Gastroesophageal sphincter (tissue), 4 donors: ENCODE measurements at regions not wholly inside any gene's neighbourhood (a gene's known extent, or its start where the extent isn't known, plus 50 kb on each side); places are given as distances from the start of the nearest gene placed in this dataset.

Experiments used
- ATAC-seq: fragments of 150-250 bp; one replicate; pipeline ENCODE4 v1.9.1; 2016; ENCODE audit warnings: mild to moderate bottlenecking, moderate library complexity
- H3K27ac ChIP-seq, 4 donors: fragments of 200-600 bp; sonication (generic) in 3 of 4; 1 replicate in 3 of 4; 2 replicates in 1 of 4; pipeline ENCODE4 v1.5.1; 2016 to 2019
- H3K27me3 ChIP-seq: fragments of 200-600 bp; sonication (generic); one replicate; pipeline ENCODE4 v1.5.1; 2019
- H3K36me3 ChIP-seq, 2 donors: fragments of 200-600 bp; sonication (generic); one replicate each; pipeline ENCODE4 v1.5.1; 2019; ENCODE audit warnings: control low read depth in 1 of 2
- H3K4me1 ChIP-seq, 3 donors: fragments of 200-600 bp; sonication (generic); 1 replicate in 2 of 3; 2 replicates in 1 of 3; pipeline ENCODE4 v1.5.1; 2016 to 2019; ENCODE audit warnings: control low read depth in 2 of 3
- H3K4me3 ChIP-seq, 2 donors: fragments of 200-600 bp; sonication (generic); one replicate each; pipeline ENCODE4 v1.5.1; 2019; ENCODE audit warnings: mild to moderate bottlenecking in 1 of 2, moderate library complexity in 1 of 2
- H3K9me3 ChIP-seq, 3 donors: fragments of 200-600 bp; sonication (generic); one replicate each; pipeline ENCODE4 v1.5.1; 2017 to 2019; ENCODE audit warnings: control low read depth in 2 of 3
- CTCF ChIP-seq, 4 experiments: fragments of 200-600 bp in 2 of 4; fragments of 450-650 bp in 2 of 4; sonication (generic) in 1 of 4; IDR thresholded peaks; one replicate each; pipeline ENCODE4 v1.5.1; 2017 to 2019; ENCODE audit warnings: antibody characterized with exemption in 4 of 4, mild to moderate bottlenecking in 2 of 4, moderate library complexity in 2 of 4
- EP300 ChIP-seq: sonication (generic); formaldehyde crosslinking; IDR thresholded peaks from one replicate; pipeline ENCODE4 v1.6.1; 2017; ENCODE audit warnings: antibody characterized with exemption, mild to moderate bottlenecking
- POLR2A ChIP-seq, 2 donors: fragments of 450-650 bp; IDR thresholded peaks; one replicate each; pipeline ENCODE4 v1.6.1; 2017; ENCODE audit warnings: antibody characterized with exemption in 2 of 2, mild to moderate bottlenecking in 2 of 2, moderate library complexity in 1 of 2
- POLR2AphosphoS5 ChIP-seq: sonication (generic); formaldehyde crosslinking; IDR thresholded peaks from one replicate; pipeline ENCODE4 v1.6.1; 2017; ENCODE audit warnings: antibody characterized with exemption
- WGBS, 2 donors: methylation state at CpG; one replicate each; pipeline ENCODE4 v1.1.5; 2018; ENCODE audit warnings: low coverage in 1 of 2; 5-methylcytosine and 5-hydroxymethylcytosine counted together

DNA sequence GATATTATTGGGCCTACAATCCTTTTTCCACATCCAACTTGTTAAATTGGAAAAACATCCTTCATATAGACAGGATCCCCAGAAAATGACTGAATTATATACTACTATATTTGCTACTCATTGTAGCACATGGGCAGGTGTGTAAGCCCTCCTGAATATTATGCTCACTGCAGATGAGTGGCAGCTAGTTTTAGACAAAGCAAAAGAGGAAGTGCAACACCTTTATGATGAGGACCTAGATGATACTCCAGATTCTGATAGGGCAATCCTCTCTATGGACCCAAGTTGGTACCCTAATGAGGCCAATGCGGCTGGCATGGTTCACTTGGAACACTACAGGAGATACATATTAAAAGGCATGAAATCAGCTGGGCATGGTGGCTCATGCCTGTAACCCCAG, 119.1 kb upstream of the PLCL2 start:
- Histone ChIP-seq H3K4me1 (no peaks in the 10 kb centered on the region), H3K27me3 (no peaks in the 10 kb centered on the region), H3K27ac (no peak overlapping the region), H3K4me3 (no peak overlapping the region), H3K36me3 (no peaks in the 10 kb centered on the region), H3K9me3 (no peaks in the 10 kb centered on the region)
- ATAC-seq: no peak
- WGBS, 2 donors: no CpG with 5 or more reads among the region's 1 CpG
- TF ChIP-seq EP300: no peak
- TF ChIP-seq POLR2A (IDR thresholded peaks at IDR 0.05): no peak
- TF ChIP-seq POLR2AphosphoS5: no peak
- no peak for TF ChIP-seq CTCF (IDR thresholded peaks at IDR 0.05)

DNA sequence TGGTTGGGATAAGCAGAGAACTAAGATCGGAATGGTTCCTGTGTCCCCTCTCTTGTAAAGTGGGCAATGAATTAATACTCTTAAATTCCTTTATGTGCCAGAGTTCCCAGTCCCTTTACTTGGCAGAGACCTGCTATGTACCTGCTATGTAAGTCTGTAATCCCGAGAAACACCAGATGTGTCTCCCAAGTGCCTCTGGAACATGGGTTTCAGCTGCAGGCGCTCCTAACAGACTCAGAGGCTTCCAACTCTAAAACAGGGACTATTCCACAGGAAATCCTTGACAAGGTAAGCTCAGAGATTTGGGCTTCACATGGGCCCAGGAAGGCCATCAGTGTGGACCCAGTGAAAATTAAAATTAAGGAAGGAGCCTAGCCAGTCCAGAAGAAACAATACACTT, 117.7 kb upstream of the PLCL2 start:
- H3K4me3 ChIP-seq: no peak overlapping the region
- no peaks in the 10 kb centered on the region for H3K36me3 ChIP-seq
- H3K27me3 ChIP-seq: no peaks in the 10 kb centered on the region
- no peak for ATAC-seq
- TF ChIP-seq CTCF (IDR thresholded peaks at IDR 0.05) (no peak), EP300 (no peak), POLR2A (IDR thresholded peaks at IDR 0.05) (no peak), POLR2AphosphoS5 (no peak)
- 47 to 79% methylated on average over 3 of the region's 3 CpGs for WGBS, 2 donors
- H3K9me3 ChIP-seq: no peaks in the 10 kb centered on the region
- H3K4me1 ChIP-seq: no peaks in the 10 kb centered on the region
- no peak overlapping the region for H3K27ac ChIP-seq

DNA sequence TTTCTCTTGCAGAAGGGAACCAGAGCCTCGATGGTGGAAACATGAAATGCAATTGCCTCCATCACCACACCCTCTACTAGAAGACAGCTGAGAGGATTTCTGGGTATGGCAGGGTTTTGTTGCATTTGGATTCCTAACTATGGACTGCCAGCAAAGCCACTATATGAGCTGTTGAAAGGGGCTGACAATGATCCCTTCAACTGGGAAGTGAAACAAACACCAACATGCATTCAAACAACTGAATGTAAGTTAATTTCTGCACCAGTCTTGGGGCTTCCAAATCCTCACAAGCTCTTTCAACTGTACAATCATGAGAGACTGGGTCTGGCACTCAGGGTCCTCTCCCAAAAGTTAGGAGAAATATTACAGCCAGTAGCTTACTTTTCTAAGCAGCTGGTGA, 116.7 kb upstream of the PLCL2 start:
- H3K27ac ChIP-seq: no peak overlapping the region
- no peak for ATAC-seq
- no peak overlapping the region for H3K4me3 ChIP-seq
- TF ChIP-seq CTCF (IDR thresholded peaks at IDR 0.05) (no peak), EP300 (no peak), POLR2AphosphoS5 (no peak), POLR2A (IDR thresholded peaks at IDR 0.05) (no peak)
- no peaks in the 10 kb centered on the region for H3K4me1 ChIP-seq
- no peaks in the 10 kb centered on the region for H3K36me3 ChIP-seq
- 81 to 100% methylated on average over 1 of the region's 1 CpG for WGBS, 2 donors
- no peaks in the 10 kb centered on the region for H3K9me3 ChIP-seq
- no peaks in the 10 kb centered on the region for H3K27me3 ChIP-seq

- Histone ChIP-seq H3K9me3 (no peaks in the 10 kb centered on the region), H3K27ac (no peak overlapping the region), H3K36me3 (no peaks in the 10 kb centered on the region), H3K4me3 (no peak overlapping the region), H3K4me1 (no peaks in the 10 kb centered on the region), H3K27me3 (no peaks in the 10 kb centered on the region)
- WGBS, 2 donors: 0 to 17% methylated on average over 1 of the region's 1 CpG
- TF ChIP-seq EP300: no peak
- TF ChIP-seq POLR2A (IDR thresholded peaks at IDR 0.05): no peak
- no peak for TF ChIP-seq POLR2AphosphoS5
- TF ChIP-seq CTCF (IDR thresholded peaks at IDR 0.05): no peak
- ATAC-seq: no peak
These were observed 115.8 kb upstream of the PLCL2 start for GRCh38 chr3:16768956-16769355.

DNA sequence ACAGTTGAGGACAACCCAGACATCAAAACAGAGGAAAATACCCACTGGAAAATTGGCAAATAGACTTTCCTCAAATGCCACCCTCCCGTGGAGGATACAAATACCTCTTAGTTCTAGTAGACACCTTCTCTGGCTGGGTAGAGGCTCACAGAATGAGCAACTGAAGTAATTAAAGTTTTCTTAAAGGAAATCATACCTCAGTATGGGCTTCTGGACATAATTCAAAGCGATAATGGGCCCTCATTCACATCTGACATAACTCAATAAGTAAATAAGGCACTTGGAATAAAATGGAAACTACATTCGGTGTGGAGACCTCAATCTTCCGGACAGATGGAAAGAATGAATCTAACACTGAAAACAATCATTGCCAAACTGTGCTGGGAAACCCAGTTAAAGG, 115.2 kb upstream of the PLCL2 start:
- Histone ChIP-seq H3K27ac (no peak overlapping the region), H3K36me3 (no peaks in the 10 kb centered on the region), H3K4me3 (no peak overlapping the region), H3K9me3 (no peaks in the 10 kb centered on the region), H3K4me1 (no peaks in the 10 kb centered on the region), H3K27me3 (no peaks in the 10 kb centered on the region)
- no peak for ATAC-seq
- WGBS, 2 donors: 72 to 100% methylated on average over 2 to 4 of the region's 4 CpGs
- TF ChIP-seq EP300: no peak
- TF ChIP-seq POLR2AphosphoS5: no peak
- no peak for TF ChIP-seq POLR2A (IDR thresholded peaks at IDR 0.05)
- no peak for TF ChIP-seq CTCF (IDR thresholded peaks at IDR 0.05)
